IPS-NIHi7 (cell line): ENCODE measurements at regions not wholly inside any gene's neighbourhood (a gene's known extent, or its start where the extent isn't known, plus 50 kb on each side); places are given as distances from the start of the nearest gene placed in this dataset.

ENCODE experiments used
- DNase-seq: peaks from one replicate; pipeline ENCODE4 v3.0.0; 2012; ENCODE audit warnings: mixed read lengths; ENCODE audit errors: extremely low spot score

- no peak for DNase-seq
These were observed 148.0 kb downstream of the PDHA2 start for GRCh38 chr4:95987851-95988250.

- DNase-seq, result no peak
These were observed 158.4 kb downstream of the PDHA2 start for GRCh38 chr4:95998311-95998710.

DNA sequence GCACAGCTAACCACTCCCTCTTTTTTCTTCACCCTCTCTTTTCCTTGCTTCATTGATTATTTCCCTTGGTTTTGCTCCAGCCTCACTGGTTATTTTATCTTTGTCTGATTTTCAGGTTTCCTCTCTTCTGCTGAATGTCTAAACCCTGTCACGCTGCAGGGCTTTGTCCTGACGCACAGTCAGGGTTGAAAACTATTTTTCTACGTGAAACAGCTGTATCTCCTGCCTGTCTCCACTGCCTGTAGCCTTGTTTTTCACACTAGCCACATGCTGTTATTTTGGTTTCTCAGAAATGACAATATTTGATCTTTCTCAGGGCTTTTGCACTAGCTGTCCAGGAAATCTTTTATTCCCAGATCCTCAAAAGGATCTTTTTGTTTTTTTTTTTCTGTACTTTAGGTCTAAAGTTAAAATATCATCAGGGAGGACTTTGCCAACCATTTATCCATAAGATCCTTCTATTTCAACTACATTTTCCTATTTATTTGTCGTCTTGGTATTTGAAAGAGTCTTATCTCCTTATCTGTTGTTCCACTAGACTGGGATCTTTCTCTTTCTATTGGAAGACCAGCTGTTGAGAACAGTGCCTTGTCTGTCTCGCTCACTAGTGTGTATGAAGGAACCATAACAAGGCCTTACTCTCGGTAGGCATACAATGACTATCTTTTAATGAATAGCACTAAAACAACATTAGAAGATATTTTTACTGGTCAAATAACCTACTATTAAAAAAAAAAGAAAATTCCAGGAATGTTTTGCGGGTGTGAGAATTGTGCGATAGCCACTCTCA lies 164.3 kb downstream of the PDHA2 start:
- DNase-seq, result no peak

DNA sequence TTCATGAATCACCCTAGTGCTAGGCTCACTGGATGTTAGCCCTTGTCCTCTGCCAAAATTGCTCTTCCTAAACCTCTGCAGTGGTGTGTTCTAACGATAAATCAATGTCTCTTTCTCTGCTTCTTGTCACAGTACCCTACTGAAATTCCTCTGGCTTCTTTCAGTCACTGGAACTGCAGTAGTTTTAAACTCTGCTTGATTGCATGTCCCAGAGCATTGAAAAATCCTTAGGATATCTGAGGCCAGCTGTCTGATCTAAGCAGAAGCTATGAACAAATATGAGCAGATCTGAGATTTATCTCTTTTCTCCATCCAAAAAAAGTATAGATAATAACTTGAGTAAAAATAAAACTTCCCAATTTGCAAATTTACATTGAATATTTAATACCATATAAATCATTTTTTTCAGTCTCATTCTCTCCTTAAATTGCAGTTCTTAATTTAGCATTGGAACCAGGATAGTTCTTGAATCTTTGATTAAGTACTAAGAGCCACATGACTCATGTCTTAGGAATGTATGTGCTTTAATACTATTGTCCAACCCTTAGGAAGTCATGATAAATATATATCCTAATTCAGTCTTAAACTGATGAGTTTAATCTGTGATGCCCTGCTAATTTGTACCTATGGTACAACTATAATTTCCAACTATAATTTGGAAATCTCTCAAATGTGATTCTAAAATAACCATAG lies 169.7 kb downstream of the PDHA2 start:
- no peak for DNase-seq

DNA sequence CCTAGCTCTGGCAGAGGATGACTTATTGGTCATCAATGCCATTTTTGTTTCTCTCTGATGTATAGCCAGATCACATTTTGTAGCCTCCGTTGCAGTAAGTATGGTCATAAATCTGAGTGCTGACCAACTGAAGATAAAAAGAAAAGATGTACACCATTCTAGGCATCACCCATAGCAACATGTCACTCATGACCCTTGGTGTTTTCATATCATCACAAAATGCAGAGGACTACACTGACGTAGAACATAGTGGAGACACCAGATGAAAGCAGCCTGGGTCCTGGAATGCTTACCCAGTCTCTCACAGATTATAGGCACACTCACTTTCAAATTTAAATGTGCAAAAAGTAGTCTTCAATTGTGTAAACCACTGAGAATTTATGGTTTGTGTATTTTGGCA lies 172.8 kb downstream of the PDHA2 start:
- no peak for DNase-seq

DNA sequence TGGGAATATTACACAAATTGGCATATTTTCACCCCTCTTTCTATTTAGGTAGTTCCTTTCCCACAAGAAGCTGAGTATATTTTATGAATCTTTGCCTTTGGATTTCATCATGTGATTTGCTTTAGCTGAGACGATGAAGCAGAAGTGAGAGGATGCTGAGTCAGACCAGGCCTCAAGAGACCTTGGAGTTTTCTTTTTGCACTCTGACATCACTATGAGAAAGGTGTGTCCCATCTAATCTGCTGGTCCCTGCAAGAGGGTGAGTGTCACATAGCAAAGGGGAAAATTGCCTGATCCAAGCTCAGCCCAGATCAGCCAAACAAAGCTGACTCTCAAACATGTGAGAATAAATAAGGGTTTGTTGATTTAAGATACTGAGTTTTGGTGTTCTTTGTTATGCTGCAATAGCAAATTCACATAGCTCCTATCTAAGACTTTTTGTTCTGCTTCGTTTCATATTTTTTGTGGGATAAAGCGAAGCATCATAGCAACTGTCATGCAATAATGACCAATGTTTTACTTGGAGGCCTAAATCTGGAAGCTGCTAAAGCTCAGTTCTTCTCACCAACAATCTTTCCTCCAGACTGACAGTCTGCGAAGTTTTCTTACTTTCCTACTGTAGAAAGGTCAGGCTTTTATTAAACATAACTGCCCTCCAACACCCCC lies 176.9 kb downstream of the PDHA2 start:
- DNase-seq, result no peak

DNA sequence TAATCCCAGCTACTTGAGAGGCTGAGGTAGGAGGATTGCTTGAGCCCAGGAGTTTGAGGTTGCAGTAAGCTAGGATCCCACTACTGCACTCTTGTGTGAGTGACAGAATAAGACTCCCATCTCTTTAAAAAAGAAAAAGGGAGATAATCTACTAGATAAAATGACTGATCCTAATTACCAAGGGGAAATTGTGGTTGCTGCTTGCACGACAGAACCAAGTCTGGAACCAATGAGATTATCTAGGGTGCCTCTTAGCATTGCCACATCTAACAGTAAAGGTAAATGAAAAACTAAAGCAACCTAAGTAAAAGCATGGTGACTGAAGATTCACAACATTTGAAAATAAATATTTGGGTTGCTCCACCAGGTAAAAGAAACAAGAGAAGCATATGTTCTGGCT lies 185.1 kb downstream of the PDHA2 start:
- DNase-seq, result no peak

GRCh38 chr4:96035727-96036126 lies 195.8 kb downstream of the PDHA2 start:
- DNase-seq, result peak; percentile 36

- DNase-seq, result no peak
These were observed 196.9 kb downstream of the PDHA2 start for GRCh38 chr4:96036781-96037180.

GRCh38 chr4:96037705-96038104 lies 197.8 kb downstream of the PDHA2 start:
- DNase-seq, result no peak

DNA sequence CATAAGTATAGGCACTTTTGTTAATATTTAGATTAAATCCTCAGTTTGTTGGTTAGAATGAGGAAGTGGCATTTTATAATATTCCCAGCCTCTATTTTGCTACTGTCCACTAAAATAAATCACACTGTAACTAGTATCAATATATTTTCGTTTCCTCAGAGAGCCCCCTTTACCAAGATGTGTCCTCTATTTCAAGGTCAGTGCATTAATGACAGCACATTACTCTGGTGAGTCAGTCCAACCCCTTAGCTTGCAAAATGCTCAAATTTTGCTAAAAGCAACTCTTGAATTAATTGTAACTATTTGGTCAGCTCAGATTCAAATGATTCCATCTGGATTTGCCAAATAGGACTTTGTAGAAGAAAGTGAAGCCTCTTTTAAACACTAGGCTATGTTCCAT lies 199.3 kb downstream of the PDHA2 start:
- DNase-seq, result no peak

- DNase-seq, result no peak
These were observed 200.0 kb downstream of the PDHA2 start for GRCh38 chr4:96039803-96040436.

GRCh38 chr4:96044971-96045370 lies 205.1 kb downstream of the PDHA2 start:
- no peak for DNase-seq

- no peak for DNase-seq
These were observed 212.9 kb downstream of the PDHA2 start for GRCh38 chr4:96052827-96053226.

DNA sequence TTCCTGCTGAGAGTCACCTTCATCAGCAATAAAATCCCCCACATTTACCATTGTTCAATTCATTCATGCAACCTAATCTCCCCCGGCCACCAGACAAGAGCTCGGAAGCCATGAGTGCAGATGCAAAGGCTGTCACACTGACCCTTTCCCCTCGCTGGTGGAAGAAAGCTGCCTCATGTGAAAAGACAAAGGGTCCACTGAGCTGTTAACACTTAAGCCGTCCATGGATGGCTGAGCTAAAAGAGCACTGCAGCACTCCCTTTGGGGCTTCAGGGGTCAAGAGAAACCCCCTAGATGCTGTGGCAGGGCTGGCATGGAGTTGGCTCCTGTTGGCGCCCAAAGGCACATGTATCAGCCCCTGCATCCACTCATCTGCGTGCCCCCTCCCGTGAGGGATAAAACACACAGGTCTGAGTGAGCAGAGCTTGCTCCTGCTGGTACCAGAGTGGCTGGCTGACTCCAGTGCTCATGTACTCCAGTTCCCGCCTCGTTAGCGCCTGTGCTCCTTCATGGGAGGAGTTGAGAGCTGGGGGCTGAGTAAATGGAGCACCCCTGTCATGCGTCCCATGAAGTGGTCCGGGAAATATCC lies 216.5 kb downstream of the PDHA2 start:
- no peak for DNase-seq

DNA sequence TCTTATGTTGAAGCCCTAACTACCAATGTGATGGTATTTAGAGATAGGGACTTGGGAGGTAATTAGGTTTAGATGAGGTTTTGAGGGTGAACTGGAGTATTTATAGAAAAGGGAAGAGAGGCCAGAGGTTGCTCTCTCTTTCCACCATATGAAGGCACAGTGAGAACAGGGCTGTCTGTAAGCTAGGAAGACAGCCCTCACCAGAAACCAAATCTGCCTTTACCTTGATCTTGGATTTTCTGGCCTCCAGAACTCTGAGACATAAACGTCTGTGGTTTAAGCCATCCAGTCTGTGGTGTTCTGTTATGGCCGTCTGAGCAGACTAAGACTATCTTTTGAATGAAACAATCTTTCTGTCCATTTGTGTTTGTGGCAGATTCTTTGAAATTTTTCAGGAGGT lies 223.7 kb downstream of the PDHA2 start:
- no peak for DNase-seq

DNA sequence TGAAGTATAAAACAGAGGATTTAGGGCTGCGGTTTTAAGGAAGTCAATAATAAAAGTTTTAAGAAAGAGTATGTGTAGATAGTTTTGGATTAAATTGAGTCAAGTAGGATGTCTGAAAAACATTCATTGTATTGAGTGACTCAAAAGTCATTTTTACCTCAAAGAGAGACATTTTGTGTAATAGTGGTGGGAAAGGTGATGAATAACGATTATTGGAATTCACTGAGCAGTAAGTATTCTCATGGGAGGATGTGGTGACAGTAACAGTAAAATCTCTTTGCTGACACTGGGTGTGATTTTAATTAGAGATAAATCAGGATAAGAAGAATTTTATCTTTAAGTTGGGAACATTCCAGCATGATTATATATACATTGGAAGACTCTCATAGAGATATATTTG lies 233.6 kb downstream of the PDHA2 start:
- no peak for DNase-seq

DNA sequence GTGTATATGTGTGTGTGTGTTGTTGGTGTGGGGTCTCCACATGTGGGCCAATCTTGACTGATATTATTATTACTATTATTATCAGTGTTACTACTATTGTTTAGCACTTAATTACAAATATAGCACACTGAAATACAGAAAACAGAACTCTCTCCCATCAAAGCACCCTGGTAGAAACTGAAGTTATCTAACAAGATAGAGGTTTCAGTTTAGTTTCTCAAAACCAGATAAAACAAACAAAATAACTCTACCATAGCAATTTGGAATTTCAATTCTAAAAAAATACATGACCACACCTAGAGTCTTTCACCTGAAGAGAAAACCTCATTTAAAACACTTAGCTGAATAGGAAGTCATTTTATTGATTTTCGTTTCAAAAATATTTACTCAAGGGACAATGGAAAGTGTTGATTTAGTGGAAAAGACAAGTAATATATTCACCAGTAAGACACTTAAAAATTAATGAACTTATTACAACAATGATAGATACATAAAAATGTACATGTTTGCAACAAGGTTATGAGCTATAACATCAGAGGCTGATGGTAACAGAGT lies 252.3 kb downstream of the PDHA2 start:
- DNase-seq, result no peak

DNA sequence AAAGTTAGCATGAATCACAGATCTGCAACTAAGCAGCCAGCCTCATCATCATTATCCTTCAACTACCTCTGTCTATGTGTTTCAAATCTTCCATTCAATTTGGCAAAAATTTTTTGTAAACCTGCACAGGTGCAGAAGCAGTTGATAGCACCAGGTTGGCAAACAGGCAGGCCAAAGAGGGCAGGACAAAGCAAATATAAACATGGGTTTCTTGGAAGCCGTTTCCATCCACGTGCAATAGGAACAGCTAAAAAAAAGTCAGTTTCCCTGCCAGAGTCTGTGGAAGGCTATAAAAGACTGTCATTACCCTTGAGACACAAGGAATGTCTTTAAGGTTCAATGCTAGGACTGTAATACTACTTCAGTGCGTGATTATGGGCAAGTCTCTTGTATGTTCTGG lies 253.2 kb downstream of the PDHA2 start:
- DNase-seq, result no peak

DNA sequence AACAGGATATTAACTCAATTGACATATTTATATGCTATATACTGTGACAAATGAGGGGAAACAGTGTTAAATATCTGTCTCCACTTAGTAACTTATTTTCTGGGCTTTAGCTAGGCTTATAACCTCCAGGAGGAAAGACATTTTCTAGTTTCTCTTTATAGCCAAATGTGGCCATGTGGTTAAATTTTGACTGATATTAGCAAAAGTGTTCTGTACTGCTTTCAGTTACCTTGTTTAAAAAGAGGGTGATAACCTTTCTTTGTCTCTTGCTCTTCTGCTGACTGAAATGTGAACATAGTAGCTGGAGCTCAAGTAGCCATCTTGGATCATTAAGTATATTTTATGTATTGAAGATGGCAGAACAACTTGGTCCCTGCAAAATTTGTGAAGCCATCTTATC lies 253.7 kb downstream of the PDHA2 start:
- DNase-seq, result no peak

- DNase-seq, result no peak
These were observed 254.3 kb downstream of the PDHA2 start for GRCh38 chr4:96094183-96094582.
